Chondrocyte (in vitro differentiated cells): ENCODE measurements at regions not wholly inside any gene's neighbourhood (a gene's known extent, or its start where the extent isn't known, plus 50 kb on each side); places are given as distances from the start of the nearest gene placed in this dataset.
A peak's percentile ranks its signal among the peaks of the same experiment; 100 is the strongest.

Experiments used
- DNase-seq: peaks from one replicate; pipeline ENCODE4 v3.0.0; 2021; ENCODE audit warnings: mixed read lengths, low spot score
- H3K27ac Mint-ChIP-seq: one replicate; pipeline ENCODE4 v1.8.0; 2021; ENCODE audit warnings: mild to moderate bottlenecking, moderate library complexity, mixed read lengths; ENCODE audit not compliant: unreplicated experiment
- H3K27me3 Mint-ChIP-seq: 2 replicates; pipeline ENCODE4 v1.8.0; 2021; ENCODE audit warnings: low read depth, mixed read lengths
- H3K36me3 Mint-ChIP-seq: 2 replicates; pipeline ENCODE4 v1.8.0; 2021; ENCODE audit warnings: low read depth, mixed read lengths
- H3K4me1 Mint-ChIP-seq: 2 replicates; pipeline ENCODE4 v1.8.0; 2021; ENCODE audit warnings: low read depth, mild to moderate bottlenecking, mixed read lengths
- H3K4me3 Mint-ChIP-seq: one replicate; pipeline ENCODE4 v1.8.0; 2021; ENCODE audit warnings: mild to moderate bottlenecking, moderate library complexity, mixed read lengths; ENCODE audit not compliant: unreplicated experiment
- H3K9me3 Mint-ChIP-seq: 2 replicates; pipeline ENCODE4 v1.8.0; 2021; ENCODE audit warnings: low read depth, mixed read lengths
- TF ChIP-seq, protein P1 (sequence below): fragments of 200-600 bp; sonication (generic); IDR thresholded peaks from 2 replicates; pipeline ENCODE4 v1.5.0; 2021; ENCODE audit warnings: antibody characterized with exemption, mild to moderate bottlenecking, moderate library complexity

DNA sequence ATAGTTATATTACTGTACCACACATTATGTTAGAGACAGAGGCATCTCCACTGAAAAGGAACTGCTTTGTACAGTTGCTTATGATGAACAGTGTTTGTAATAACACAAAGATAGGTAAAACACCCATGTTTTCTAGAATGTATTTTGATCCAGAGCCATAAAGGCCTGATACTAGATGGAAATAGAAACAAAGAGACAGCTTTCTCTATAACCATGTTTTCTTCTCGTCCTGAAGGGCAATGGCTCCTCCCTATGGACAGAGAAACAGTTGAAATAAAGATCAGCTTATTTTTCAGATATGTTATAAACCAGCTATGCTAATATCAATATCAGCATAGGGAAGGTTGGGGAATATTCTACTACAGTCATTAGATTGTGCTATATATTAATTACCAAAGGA, 109.2 kb downstream of the ATXN7L3B start:
- TF ChIP-seq, protein P1, sequence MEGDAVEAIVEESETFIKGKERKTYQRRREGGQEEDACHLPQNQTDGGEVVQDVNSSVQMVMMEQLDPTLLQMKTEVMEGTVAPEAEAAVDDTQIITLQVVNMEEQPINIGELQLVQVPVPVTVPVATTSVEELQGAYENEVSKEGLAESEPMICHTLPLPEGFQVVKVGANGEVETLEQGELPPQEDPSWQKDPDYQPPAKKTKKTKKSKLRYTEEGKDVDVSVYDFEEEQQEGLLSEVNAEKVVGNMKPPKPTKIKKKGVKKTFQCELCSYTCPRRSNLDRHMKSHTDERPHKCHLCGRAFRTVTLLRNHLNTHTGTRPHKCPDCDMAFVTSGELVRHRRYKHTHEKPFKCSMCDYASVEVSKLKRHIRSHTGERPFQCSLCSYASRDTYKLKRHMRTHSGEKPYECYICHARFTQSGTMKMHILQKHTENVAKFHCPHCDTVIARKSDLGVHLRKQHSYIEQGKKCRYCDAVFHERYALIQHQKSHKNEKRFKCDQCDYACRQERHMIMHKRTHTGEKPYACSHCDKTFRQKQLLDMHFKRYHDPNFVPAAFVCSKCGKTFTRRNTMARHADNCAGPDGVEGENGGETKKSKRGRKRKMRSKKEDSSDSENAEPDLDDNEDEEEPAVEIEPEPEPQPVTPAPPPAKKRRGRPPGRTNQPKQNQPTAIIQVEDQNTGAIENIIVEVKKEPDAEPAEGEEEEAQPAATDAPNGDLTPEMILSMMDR, result peak; percentile 58
- DNase-seq, result no peak
- Mint-ChIP-seq H3K9me3 (no peaks in the 10 kb centered on the region), H3K4me1 (no peaks in the 10 kb centered on the region), H3K4me3 (no peak overlapping the region), H3K27me3 (peaks cover 25% of the 10 kb centered on the region), H3K36me3 (no peaks in the 10 kb centered on the region), H3K27ac (no peak overlapping the region)

DNA sequence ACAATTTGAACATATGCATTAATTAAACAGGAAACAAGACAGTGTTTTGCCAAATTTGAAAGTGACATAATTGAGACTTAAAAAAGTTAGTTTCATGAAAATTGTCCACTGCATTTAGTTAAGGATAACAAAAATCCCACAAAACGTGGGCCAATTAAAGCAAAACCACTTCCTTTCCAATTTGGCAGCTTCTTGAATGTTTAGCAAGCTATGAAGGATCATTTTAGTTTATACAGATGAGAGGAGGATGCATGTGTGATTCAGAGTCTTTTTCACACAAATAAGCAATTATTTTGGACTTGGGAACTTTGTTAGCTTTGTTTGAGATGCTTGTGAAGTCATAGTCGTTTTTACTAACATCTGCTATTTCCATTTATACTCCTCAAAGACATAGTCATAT, 109.6 kb downstream of the ATXN7L3B start:
- peaks cover 25% of the 10 kb centered on the region for H3K27me3 Mint-ChIP-seq
- no peak overlapping the region for H3K4me3 Mint-ChIP-seq
- TF ChIP-seq, protein P1, result no peak
- H3K4me1 Mint-ChIP-seq, result no peaks in the 10 kb centered on the region
- H3K27ac Mint-ChIP-seq, result no peak overlapping the region
- DNase-seq, result no peak
- H3K9me3 Mint-ChIP-seq, result peaks cover 2% of the 10 kb centered on the region
- H3K36me3 Mint-ChIP-seq, result no peaks in the 10 kb centered on the region

DNA sequence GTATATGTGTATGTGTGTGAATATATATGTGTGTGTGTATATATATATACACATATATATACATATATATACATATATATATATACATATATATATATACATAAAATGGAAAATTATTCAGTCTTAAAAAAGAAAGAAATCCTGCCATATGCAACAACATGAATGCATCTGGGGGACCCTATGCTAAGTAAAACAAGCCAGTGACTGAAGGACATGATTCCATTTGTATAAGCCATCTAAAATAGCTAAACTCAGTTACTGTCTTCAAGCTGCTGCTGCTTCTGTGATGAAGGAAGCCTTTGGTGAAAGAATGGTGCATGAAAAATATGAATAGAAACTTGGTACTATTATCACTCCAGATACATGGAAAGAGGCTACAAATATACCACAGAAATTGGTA, 118.6 kb downstream of the ATXN7L3B start:
- H3K4me1 Mint-ChIP-seq, result no peaks in the 10 kb centered on the region
- no peak overlapping the region for H3K4me3 Mint-ChIP-seq
- TF ChIP-seq, protein P1, result no peak
- no peaks in the 10 kb centered on the region for H3K36me3 Mint-ChIP-seq
- peaks cover 28% of the 10 kb centered on the region for H3K27me3 Mint-ChIP-seq
- H3K9me3 Mint-ChIP-seq, result peaks cover 9% of the 10 kb centered on the region
- no peak overlapping the region for H3K27ac Mint-ChIP-seq
- DNase-seq, result no peak

DNA sequence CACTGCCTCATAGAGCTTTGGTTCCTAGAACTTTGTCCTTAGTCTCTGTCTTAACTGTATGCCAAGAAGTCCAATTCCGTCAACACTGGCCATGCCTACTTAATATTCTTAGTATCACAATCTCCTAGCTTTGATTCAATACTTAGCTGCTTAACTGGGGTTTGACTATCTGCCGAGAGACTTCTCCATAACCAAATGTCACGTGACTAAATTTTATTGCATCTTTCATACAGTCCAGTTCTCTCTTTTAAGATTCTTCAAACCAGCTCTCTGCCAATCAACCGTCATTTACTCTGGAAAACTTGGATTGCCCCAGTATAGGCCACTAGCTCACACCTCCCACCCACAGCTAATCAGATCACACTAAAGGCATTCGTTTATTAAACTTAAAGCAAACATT, 122.8 kb downstream of the ATXN7L3B start:
- TF ChIP-seq, protein P1, result no peak
- peaks cover 27% of the 10 kb centered on the region for H3K27me3 Mint-ChIP-seq
- no peaks in the 10 kb centered on the region for H3K36me3 Mint-ChIP-seq
- no peak overlapping the region for H3K27ac Mint-ChIP-seq
- H3K9me3 Mint-ChIP-seq, result no peaks in the 10 kb centered on the region
- H3K4me3 Mint-ChIP-seq, result no peak overlapping the region
- DNase-seq, result no peak
- H3K4me1 Mint-ChIP-seq, result no peaks in the 10 kb centered on the region

DNA sequence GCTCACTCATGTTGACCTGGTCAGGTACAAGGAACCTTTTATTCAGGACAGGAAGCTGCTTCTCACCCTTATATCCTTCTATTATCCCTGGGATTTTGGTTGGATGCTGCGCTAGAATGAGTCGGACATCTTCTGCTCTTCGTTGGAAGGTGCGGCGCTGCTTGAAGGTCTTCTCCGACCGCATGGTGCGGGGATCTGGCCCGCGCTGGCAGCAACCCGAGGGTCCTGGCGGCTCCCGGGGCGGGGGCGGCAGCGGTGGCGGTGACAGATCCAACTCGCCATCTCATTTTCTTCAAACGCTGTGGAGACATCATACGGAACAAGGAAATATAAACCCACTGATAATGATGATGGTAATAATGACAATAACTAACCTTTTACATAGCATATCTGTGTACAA, 126.3 kb downstream of the ATXN7L3B start:
- peak; percentile 74 for DNase-seq
- TF ChIP-seq, protein P1, result no peak
- Mint-ChIP-seq H3K27me3 (peaks cover 23% of the 10 kb centered on the region), H3K4me3 (no peak overlapping the region), H3K9me3 (no peaks in the 10 kb centered on the region), H3K27ac (no peak overlapping the region), H3K4me1 (no peaks in the 10 kb centered on the region), H3K36me3 (no peaks in the 10 kb centered on the region)
